ENCODE measurements at regions not wholly inside any gene's neighbourhood (a gene's known extent, or its start where the extent isn't known, plus 50 kb on each side); places are given as distances from the start of the nearest gene placed in this dataset.

DNA sequence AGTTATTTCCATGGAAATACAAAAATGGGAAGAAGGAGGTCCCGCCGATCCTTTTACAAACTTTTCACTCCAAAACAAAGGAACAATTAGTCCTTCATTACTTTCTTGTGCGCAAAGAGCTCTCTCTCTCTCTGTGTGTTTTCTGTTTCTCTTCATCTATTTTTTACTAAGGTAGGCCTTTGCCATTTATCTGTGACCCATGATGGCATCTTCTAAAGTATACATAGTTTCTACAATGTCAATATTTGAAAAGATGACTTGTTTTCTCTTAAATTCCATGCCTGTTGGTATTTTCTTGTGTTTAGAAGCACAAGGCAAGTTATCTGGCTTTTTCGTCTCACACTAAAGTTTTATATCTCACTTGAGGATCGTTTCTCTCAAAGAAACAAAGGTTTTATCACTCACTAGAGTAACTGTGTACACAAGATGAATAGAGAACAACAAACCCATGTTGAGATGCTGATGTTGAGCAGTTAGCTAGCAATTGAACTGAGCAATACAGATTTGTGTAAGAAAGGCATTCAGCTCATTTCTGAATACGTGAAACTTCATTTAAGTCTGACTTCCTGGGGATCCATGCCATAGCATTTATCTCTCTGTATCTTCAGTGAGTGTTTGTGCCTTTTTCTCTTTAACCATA, 250.3 kb downstream of the GBA3 start:
- TF ChIP-seq POLR2AphosphoS5 (IDR thresholded peaks at IDR 0.05; ENCODE audit: low read depth, low read length): no peak
- TF ChIP-seq POLR2A (IDR thresholded peaks at IDR 0.05; ENCODE audit: low read depth, low read length): no peak
- TF ChIP-seq TAF1 (IDR thresholded peaks at IDR 0.05; ENCODE audit: low read depth, low read length): no peak
- TF ChIP-seq POU2F2 (IDR thresholded peaks at IDR 0.05; ENCODE audit: low read depth, low read length): no peak
- TF ChIP-seq SPI1 (IDR thresholded peaks at IDR 0.05; ENCODE audit: low read depth, low read length): no peak

Measured in GM12891 (cell line).